GM12801 (cell line): ENCODE measurements at regions not wholly inside any gene's neighbourhood (a gene's known extent, or its start where the extent isn't known, plus 50 kb on each side); places are given as distances from the start of the nearest gene placed in this dataset.

Source experiments
- TF ChIP-seq, protein P1 (sequence below): IDR thresholded peaks from one replicate; pipeline ENCODE4 v1.5.1; 2011; ENCODE audit warnings: control low read depth; ENCODE audit not compliant: insufficient read length; ENCODE audit errors: extremely low read depth

DNA sequence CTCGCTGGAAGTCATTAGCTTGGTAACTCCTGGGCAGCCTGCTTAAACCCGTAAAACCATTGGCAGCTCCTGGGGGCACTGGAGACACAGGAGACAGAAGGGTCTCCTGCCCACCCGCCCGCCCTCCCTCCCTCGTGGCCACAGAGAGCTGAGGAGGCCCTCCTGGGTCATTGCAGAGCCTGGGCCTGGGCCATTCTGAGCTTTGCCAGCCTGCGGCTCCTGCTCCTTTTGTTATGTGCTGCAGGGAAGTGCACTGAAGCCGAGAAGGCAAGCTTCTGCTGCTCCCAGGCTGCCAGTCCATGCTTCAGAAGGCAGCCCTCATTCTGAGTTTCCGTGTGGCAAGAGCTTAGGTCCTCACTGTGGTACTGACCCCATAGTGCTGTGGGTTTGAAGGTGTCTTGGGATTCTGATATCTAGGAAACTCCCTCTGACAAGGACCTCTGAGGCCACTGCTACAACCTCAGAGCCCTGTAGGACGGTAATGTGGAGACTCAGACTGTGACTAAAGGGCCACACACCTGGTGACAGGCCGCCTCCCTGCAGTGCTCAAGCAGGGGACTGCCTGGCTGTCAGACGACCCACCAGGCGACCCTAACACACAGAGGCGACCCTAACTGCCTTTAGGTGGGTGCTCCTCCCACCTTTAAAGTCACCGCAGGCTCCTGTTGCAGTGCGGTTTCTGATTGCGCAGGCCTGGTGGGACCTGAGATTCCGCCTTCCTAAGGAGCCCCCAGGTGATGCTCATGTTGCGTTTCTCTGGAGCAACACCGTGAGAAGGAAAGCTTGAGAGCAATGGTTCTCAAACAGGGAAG lies 118.7 kb downstream of the IER5 start:
- TF ChIP-seq, protein P1, sequence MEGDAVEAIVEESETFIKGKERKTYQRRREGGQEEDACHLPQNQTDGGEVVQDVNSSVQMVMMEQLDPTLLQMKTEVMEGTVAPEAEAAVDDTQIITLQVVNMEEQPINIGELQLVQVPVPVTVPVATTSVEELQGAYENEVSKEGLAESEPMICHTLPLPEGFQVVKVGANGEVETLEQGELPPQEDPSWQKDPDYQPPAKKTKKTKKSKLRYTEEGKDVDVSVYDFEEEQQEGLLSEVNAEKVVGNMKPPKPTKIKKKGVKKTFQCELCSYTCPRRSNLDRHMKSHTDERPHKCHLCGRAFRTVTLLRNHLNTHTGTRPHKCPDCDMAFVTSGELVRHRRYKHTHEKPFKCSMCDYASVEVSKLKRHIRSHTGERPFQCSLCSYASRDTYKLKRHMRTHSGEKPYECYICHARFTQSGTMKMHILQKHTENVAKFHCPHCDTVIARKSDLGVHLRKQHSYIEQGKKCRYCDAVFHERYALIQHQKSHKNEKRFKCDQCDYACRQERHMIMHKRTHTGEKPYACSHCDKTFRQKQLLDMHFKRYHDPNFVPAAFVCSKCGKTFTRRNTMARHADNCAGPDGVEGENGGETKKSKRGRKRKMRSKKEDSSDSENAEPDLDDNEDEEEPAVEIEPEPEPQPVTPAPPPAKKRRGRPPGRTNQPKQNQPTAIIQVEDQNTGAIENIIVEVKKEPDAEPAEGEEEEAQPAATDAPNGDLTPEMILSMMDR, result no peak

DNA sequence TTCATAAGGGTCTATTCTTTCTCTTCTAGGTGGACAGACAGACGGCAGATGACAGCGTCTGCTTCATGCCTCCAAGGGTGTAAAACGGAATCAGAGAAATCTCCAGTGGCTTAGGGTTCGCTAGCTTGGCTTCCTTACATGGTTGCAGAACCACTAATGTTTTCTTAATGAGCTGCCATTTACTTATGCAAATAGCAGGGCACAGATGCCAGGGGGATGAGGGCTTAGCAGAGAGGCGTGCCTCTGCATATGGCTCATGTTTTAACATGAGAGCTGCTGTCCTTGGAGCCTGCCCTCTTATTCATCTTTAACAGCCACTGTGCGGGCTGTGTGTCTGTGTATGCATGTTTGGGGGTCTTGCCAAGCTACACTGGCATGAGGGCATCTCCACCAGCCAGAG lies 119.6 kb downstream of the IER5 start:
- TF ChIP-seq, protein P1, result no peak

- TF ChIP-seq, protein P1, result no peak
These were observed 120.5 kb downstream of the IER5 start for GRCh38 chr1:181208967-181209366.

DNA sequence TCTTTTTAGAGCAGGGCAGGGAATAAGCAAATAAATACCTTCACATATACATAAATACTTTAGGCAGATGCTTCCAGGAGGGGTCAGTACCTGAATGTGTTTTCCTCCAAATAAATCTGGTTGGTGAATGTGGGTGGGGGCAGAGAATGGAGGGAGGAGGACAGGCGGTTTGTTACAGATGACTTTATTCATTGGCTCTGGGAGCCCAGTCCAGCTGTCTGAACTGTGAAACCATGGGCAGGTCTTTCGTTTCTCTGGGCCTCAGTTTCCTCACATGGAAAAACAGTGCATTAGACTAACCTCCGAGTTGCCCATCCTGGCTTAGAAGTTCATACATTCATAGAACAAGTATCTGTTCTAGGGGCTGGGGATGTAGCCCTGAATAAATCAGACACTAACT lies 124.6 kb downstream of the IER5 start:
- TF ChIP-seq, protein P1, result no peak

GRCh38 chr1:181216591-181216994 lies 128.1 kb downstream of the IER5 start:
- TF ChIP-seq, protein P1, result no peak

DNA sequence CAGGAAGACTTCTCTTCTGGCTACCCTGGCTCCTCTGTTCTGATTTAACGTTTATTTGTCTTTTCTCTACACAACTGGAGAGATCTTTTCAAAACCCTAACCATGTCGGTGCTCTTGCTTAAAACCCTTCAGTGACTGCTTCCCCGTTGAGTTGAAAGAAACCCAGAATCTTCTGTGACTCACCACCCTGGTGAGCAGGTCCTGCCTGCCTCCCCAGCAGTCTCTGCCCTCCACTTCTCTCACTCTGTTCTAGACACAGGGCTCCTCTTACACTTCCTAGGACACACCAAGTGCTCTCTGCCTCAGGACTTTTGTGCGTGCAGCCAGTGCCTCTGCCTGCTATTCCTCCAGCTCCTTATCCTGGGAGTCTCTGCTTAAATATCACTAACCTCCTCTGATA lies 131.4 kb downstream of the IER5 start:
- TF ChIP-seq, protein P1, result no peak

DNA sequence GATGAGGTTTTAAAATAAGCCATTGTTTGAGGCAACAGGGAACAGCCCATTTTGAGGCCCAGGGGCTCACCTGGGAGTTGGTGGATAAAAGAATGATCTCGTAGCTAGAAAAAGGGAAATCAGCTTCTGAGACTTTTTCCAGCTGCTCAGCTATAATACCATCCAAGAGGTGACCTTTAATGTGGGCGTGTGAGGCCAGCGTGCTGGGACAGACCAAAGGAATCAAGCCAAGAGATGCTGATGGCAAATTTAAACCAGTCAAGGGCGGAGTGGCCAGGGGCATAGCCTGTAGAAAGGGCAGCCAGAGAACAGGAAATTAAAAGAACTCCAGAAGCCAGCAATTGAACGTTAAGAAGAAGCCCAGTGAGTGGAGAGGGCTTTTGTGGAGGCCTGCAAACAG lies 132.6 kb downstream of the IER5 start:
- TF ChIP-seq, protein P1, result no peak
